HG02759 (cell line): ENCODE measurements at regions not wholly inside any gene's neighbourhood (a gene's known extent, or its start where the extent isn't known, plus 50 kb on each side); places are given as distances from the start of the nearest gene placed in this dataset.

Experiments
- ATAC-seq: cut with Tn5 transposase; IDR thresholded peaks from one replicate; pipeline ENCODE4 v1.9.1; 2021; ENCODE audit warnings: mild to moderate bottlenecking, moderate library complexity; ENCODE audit not compliant: unreplicated experiment

GRCh38 chr4:19915276-19915675 is 336.4 kb upstream of the SLIT2 start:
- no peak for ATAC-seq

GRCh38 chr4:19913650-19914049 is 338.1 kb upstream of the SLIT2 start:
- ATAC-seq, result no peak

- ATAC-seq, result no peak
Observed at GRCh38 chr4:19910861-19911525, 340.7 kb upstream of the SLIT2 start.

- ATAC-seq, result no peak
Observed at GRCh38 chr4:19905024-19905423, 346.7 kb upstream of the SLIT2 start.

- ATAC-seq, result no peak
Observed at GRCh38 chr4:19888587-19888986, 363.1 kb upstream of the SLIT2 start.

GRCh38 chr4:19883841-19884240 is 367.9 kb upstream of the SLIT2 start:
- ATAC-seq, result no peak

GRCh38 chr4:19880206-19880605 is 371.5 kb upstream of the SLIT2 start:
- ATAC-seq, result no peak

GRCh38 chr4:19879330-19879729 is 372.4 kb upstream of the SLIT2 start:
- ATAC-seq, result no peak

- no peak for ATAC-seq
Observed at GRCh38 chr4:19857991-19858390, 393.7 kb upstream of the SLIT2 start.

- no peak for ATAC-seq
Observed at GRCh38 chr4:19857380-19857779, 394.3 kb upstream of the SLIT2 start.

GRCh38 chr4:19850909-19851308 is 400.8 kb upstream of the SLIT2 start:
- no peak for ATAC-seq

- no peak for ATAC-seq
Observed at GRCh38 chr4:19844446-19844845, 407.3 kb upstream of the SLIT2 start.

GRCh38 chr4:19842471-19842870 is 409.2 kb upstream of the SLIT2 start:
- no peak for ATAC-seq

GRCh38 chr4:19838858-19839257 is 412.8 kb upstream of the SLIT2 start:
- ATAC-seq, result no peak

GRCh38 chr4:19835429-19835828 is 416.3 kb upstream of the SLIT2 start:
- ATAC-seq, result no peak

- ATAC-seq, result no peak
Observed at GRCh38 chr4:19832411-19832810, 419.3 kb upstream of the SLIT2 start.

GRCh38 chr4:19831644-19832285 is 419.9 kb upstream of the SLIT2 start:
- no peak for ATAC-seq

GRCh38 chr4:19829101-19829500 is 422.6 kb upstream of the SLIT2 start:
- no peak for ATAC-seq

- ATAC-seq, result no peak
Observed at GRCh38 chr4:19823781-19824180, 427.9 kb upstream of the SLIT2 start.

GRCh38 chr4:19819737-19820136 is 432.0 kb upstream of the SLIT2 start:
- no peak for ATAC-seq

- no peak for ATAC-seq
Observed at GRCh38 chr4:19809989-19810388, 441.7 kb upstream of the SLIT2 start.

GRCh38 chr4:19807505-19807904 is 444.2 kb upstream of the SLIT2 start:
- no peak for ATAC-seq

- no peak for ATAC-seq
Observed at GRCh38 chr4:19806865-19807264, 444.8 kb upstream of the SLIT2 start.
